Nephron (organoid): ENCODE measurements at regions not wholly inside any gene's neighbourhood (a gene's known extent, or its start where the extent isn't known, plus 50 kb on each side); places are given as distances from the start of the nearest gene placed in this dataset.
"Not testable (repeated sequence)": the region's sequence is repeated elsewhere in the genome, so short reads cannot be mapped to it uniquely, and the experiment has no call there.

Source experiments
- H3K27ac Mint-ChIP-seq, 3 experiments: 2 replicates each; pipeline ENCODE4 v1.8.0; 2020; ENCODE audit warnings: mixed read lengths in 3 of 3, mild to moderate bottlenecking in 2 of 3, moderate library complexity in 1 of 3
- H3K27me3 Mint-ChIP-seq: 2 replicates; pipeline ENCODE4 v1.8.0; 2021; ENCODE audit warnings: low read depth, mild to moderate bottlenecking, moderate library complexity, mixed read lengths
- H3K36me3 Mint-ChIP-seq: 2 replicates; pipeline ENCODE4 v1.8.0; 2020; ENCODE audit warnings: low read depth, mixed read lengths
- H3K4me1 Mint-ChIP-seq: 2 replicates; pipeline ENCODE4 v1.8.0; 2020; ENCODE audit warnings: mixed read lengths
- H3K4me3 Mint-ChIP-seq, 3 experiments: 2 replicates each; pipeline ENCODE4 v1.8.0; 2020; ENCODE audit warnings: mild to moderate bottlenecking in 3 of 3, mixed read lengths in 3 of 3, moderate library complexity in 2 of 3
- H3K9me3 Mint-ChIP-seq: 2 replicates; pipeline ENCODE4 v1.8.0; 2020; ENCODE audit warnings: mixed read lengths
- TF ChIP-seq, protein P1 (sequence below), 3 experiments: fragments of 200-600 bp; sonication (generic); IDR thresholded peaks; one replicate each; pipeline ENCODE4 v1.5.0; 2021; ENCODE audit warnings: antibody characterized with exemption in 3 of 3; ENCODE audit not compliant: unreplicated experiment in 3 of 3

GRCh38 chr17:27106347-27106981, 187.4 kb upstream of the WSB1 start:
- Mint-ChIP-seq H3K27ac (no peak overlapping the region), H3K27me3 (no peaks in the 10 kb centered on the region), H3K9me3 (peaks cover 17% of the 10 kb centered on the region), H3K4me1 (no peaks in the 10 kb centered on the region), H3K36me3 (no peaks in the 10 kb centered on the region), H3K4me3 (no peak overlapping the region)
- TF ChIP-seq, protein P1, sequence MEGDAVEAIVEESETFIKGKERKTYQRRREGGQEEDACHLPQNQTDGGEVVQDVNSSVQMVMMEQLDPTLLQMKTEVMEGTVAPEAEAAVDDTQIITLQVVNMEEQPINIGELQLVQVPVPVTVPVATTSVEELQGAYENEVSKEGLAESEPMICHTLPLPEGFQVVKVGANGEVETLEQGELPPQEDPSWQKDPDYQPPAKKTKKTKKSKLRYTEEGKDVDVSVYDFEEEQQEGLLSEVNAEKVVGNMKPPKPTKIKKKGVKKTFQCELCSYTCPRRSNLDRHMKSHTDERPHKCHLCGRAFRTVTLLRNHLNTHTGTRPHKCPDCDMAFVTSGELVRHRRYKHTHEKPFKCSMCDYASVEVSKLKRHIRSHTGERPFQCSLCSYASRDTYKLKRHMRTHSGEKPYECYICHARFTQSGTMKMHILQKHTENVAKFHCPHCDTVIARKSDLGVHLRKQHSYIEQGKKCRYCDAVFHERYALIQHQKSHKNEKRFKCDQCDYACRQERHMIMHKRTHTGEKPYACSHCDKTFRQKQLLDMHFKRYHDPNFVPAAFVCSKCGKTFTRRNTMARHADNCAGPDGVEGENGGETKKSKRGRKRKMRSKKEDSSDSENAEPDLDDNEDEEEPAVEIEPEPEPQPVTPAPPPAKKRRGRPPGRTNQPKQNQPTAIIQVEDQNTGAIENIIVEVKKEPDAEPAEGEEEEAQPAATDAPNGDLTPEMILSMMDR (IDR thresholded peaks at IDR 0.05; ENCODE audit: unreplicated experiment in 3 of 3) = no peak

DNA sequence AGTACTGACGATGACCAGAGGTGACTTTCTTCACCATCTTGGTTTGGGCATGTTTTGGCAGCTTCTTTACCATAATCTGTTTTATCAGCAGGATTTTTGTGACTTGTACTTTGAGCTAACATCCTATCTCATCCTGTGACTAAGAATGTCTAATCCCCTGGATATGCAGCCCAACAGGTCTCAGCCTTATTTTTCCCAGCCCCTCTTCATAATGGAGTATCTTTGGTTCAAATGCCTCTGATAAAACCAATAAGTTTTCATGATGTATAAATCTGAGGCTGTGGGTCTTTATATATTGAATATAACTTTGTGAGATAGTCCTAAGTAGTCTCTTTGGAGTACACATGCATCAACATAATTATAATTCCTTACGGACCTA, 186.9 kb upstream of the WSB1 start:
- Mint-ChIP-seq H3K27me3 (no peaks in the 10 kb centered on the region), H3K27ac (no peak overlapping the region), H3K9me3 (peaks cover 19% of the 10 kb centered on the region), H3K36me3 (no peaks in the 10 kb centered on the region), H3K4me1 (no peaks in the 10 kb centered on the region), H3K4me3 (no peak overlapping the region)
- TF ChIP-seq, protein P1 (IDR thresholded peaks at IDR 0.05; ENCODE audit: unreplicated experiment in 3 of 3) = no peak

- not testable (repeated sequence) for H3K4me3 Mint-ChIP-seq, H3K4me1 Mint-ChIP-seq, H3K36me3 Mint-ChIP-seq, H3K27me3 Mint-ChIP-seq, H3K27ac Mint-ChIP-seq
- peaks cover 19% of the 10 kb centered on the region for H3K9me3 Mint-ChIP-seq
These were observed 186.3 kb upstream of the WSB1 start for GRCh38 chr17:27107386-27108328.

GRCh38 chr17:27109346-27109745, 184.6 kb upstream of the WSB1 start:
- Mint-ChIP-seq H3K27ac (no peak overlapping the region), H3K4me1 (no peaks in the 10 kb centered on the region), H3K9me3 (peaks cover 17% of the 10 kb centered on the region), H3K36me3 (no peaks in the 10 kb centered on the region), H3K27me3 (no peaks in the 10 kb centered on the region), H3K4me3 (no peak overlapping the region)
- TF ChIP-seq, protein P1 (IDR thresholded peaks at IDR 0.05; ENCODE audit: unreplicated experiment in 3 of 3) = no peak

DNA sequence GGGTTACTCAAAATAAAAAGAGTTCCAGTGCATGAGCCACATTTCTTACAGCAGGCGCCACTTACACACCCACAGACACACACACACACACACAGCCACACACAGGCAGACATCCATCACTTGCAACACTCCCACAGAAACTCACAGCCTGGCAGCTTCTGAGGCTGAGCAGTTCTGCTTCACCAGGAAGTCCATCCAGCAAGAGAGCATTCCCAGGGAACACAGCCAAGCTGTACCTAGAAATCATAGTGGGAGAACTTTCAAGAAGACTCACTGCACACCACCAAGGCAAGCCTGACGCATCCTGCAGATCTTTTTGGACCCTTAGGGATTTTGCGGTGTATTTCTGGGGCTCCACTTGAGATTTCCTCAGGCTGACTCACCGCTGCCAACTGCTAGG, 140.9 kb upstream of the WSB1 start:
- no peaks in the 10 kb centered on the region for H3K4me1 Mint-ChIP-seq
- H3K27me3 Mint-ChIP-seq = no peaks in the 10 kb centered on the region
- H3K27ac Mint-ChIP-seq = no peak overlapping the region
- H3K4me3 Mint-ChIP-seq = no peak overlapping the region
- no peaks in the 10 kb centered on the region for H3K36me3 Mint-ChIP-seq
- TF ChIP-seq, protein P1 (IDR thresholded peaks at IDR 0.05; ENCODE audit: unreplicated experiment in 3 of 3) = no peak
- peaks cover 34% of the 10 kb centered on the region for H3K9me3 Mint-ChIP-seq

DNA sequence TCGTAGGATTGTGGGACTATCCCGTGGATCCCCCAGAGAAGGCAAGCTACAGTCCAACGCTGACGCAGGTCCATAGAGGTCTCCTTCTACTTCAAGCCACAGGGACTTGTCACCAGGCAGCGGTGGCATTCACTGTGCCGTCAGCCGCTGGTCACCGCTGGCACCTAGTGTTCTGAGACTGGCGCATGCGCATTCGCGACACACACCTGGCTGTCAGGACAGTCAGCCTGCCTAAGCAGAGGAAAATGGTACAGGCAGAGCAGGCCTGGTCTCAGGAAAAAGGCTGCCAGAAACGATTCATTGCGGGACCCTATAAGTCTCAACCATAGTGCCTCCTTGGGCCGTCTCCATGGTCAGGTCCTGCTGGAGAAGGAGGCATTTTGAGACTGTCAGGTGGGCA, 138.0 kb upstream of the WSB1 start:
- Mint-ChIP-seq H3K27me3 (no peaks in the 10 kb centered on the region), H3K4me3 (no peak overlapping the region), H3K27ac (no peak overlapping the region), H3K9me3 (peaks cover 47% of the 10 kb centered on the region), H3K4me1 (no peaks in the 10 kb centered on the region), H3K36me3 (no peaks in the 10 kb centered on the region)
- TF ChIP-seq, protein P1 (IDR thresholded peaks at IDR 0.05; ENCODE audit: unreplicated experiment in 3 of 3) = no peak
